HepG2 (cell line): ENCODE measurements at regions not wholly inside any gene's neighbourhood (a gene's known extent, or its start where the extent isn't known, plus 50 kb on each side); places are given as distances from the start of the nearest gene placed in this dataset.

Experiments
- ATAC-seq: fragments of 200-7000 bp; cut with Tn5 transposase; 3 replicates; pipeline ENCODE4 v1.9.1; 2020; ENCODE audit warnings: mild to moderate bottlenecking, moderate library complexity
- BruUV-seq: library from RNA; stranded (reverse); fragments of 400-500 nt; replicated peaks from 2 replicates; lab custom pipeline; 2021; lab: Mats Ljungman, UMichigan
- CTCF ChIA-PET: fragments of 300-600 bp; formaldehyde crosslinking; extraction: SDS; loops from one replicate; lab custom pipeline; 2021; ENCODE audit warnings: low total read pairs, inconsistent platforms, low intra/inter-chr PET ratio; lab: Yijun Ruan, JAX
- POLR2A ChIA-PET: fragments of 350-600 bp; sonication (Branson Sonifier 250); formaldehyde crosslinking; loops from one replicate; lab custom pipeline; 2020; ENCODE audit warnings: antibody characterized with exemption, inconsistent platforms; lab: Yijun Ruan, JAX
- DNase-seq: peaks from one replicate; pipeline ENCODE4 v3.0.0-alpha.2; 2015; ENCODE audit warnings: low spot score
- FAIRE-seq: peaks from 3 replicates; lab custom pipeline; 2011; peaks lifted over from hg19 to GRCh38; lab: Jason Lieb, UNC
- H2AFZ ChIP-seq: one replicate; pipeline ENCODE4 v1.6.1; 2011; ENCODE audit warnings: low read length, inconsistent platforms
- H3K27ac ChIP-seq: fragments of 300-600 bp; 3 replicates; pipeline ENCODE4 v1.8.0; 2011; ENCODE audit warnings: mixed run types, mild to moderate bottlenecking, mixed read lengths, low read length, inconsistent platforms; ENCODE audit not compliant: insufficient read depth; ENCODE audit errors: extremely low read length
- H3K27me3 ChIP-seq, 2 experiments: fragments of 200-600 bp in 1 of 2; 2 replicates in 1 of 2; 3 replicates in 1 of 2; pipeline versions ENCODE4 v1.6.0 to v1.8.0; 2011; ENCODE audit warnings: low read length in 2 of 2, mild to moderate bottlenecking in 2 of 2, moderate library complexity in 2 of 2, inconsistent platforms in 1 of 2; ENCODE audit not compliant: insufficient read depth in 2 of 2, control insufficient read depth in 1 of 2
- H3K36me3 ChIP-seq, 2 experiments: fragments of 200-600 bp in 1 of 2; replicated peaks in 1 of 2; 2 replicates in 1 of 2; 3 replicates in 1 of 2; pipeline versions ENCODE4 v1.5.1 to v1.8.0; 2011; ENCODE audit warnings: low read length in 2 of 2, inconsistent platforms in 1 of 2; ENCODE audit not compliant: insufficient read depth in 2 of 2, control insufficient read depth in 1 of 2
- H3K4me1 ChIP-seq: 2 replicates; pipeline ENCODE4 v1.5.1; 2012; ENCODE audit warnings: low read length, inconsistent platforms; ENCODE audit not compliant: insufficient read depth
- H3K4me2 ChIP-seq: 2 replicates; pipeline ENCODE4 v1.6.0; 2011; ENCODE audit warnings: low read depth, low read length, inconsistent platforms
- H3K4me3 ChIP-seq, 3 experiments: fragments of 200-600 bp in 1 of 3; sonication (generic), shearing (Covaris generic) in 1 of 3; replicated peaks in 1 of 3; 2 replicates each; pipeline ENCODE4 v1.5.1; 2011 to 2016; ENCODE audit warnings: low read length in 3 of 3, inconsistent platforms in 2 of 3, low read depth in 2 of 3, mild to moderate bottlenecking in 2 of 3, control low read depth in 1 of 3, mixed read lengths in 1 of 3; ENCODE audit not compliant: insufficient read depth in 1 of 3
- H3K79me2 ChIP-seq: one replicate; pipeline ENCODE4 v1.6.1; 2011; ENCODE audit warnings: low read length, inconsistent platforms; ENCODE audit not compliant: insufficient read depth
- H3K9ac ChIP-seq: 2 replicates; pipeline ENCODE4 v1.6.0; 2011; ENCODE audit warnings: mild to moderate bottlenecking, low read depth, low read length, inconsistent platforms; ENCODE audit not compliant: insufficient read depth
- H3K9me3 ChIP-seq: 2 replicates; pipeline ENCODE4 v1.5.1; 2012; ENCODE audit warnings: mild to moderate bottlenecking, low read length
- H4K20me1 ChIP-seq: 2 replicates; pipeline ENCODE4 v1.6.0; 2011; ENCODE audit warnings: inconsistent platforms, mild to moderate bottlenecking, low read length, moderate library complexity; ENCODE audit not compliant: insufficient read depth
- ATAD3A ChIP-seq: sonication (generic); formaldehyde crosslinking; IDR thresholded peaks from 2 replicates; pipeline ENCODE4 v1.4.0; 2020; ENCODE audit warnings: missing genetic modification reagents
- CENPT ChIP-seq: sonication (generic); formaldehyde crosslinking; IDR thresholded peaks from 2 replicates; pipeline ENCODE4 v1.8.0; 2022; ENCODE audit warnings: low read depth, mild to moderate bottlenecking, moderate library complexity, missing genetic modification reagents
- DMAP1 ChIP-seq: IDR thresholded peaks from 2 replicates; pipeline ENCODE4 v1.6.1; 2016
- DNMT1 ChIP-seq: sonication (generic); formaldehyde crosslinking; IDR thresholded peaks from 2 replicates; pipeline ENCODE4 v1.5.1; 2020; ENCODE audit warnings: mild to moderate bottlenecking, missing genetic modification reagents
- GABPB1 ChIP-seq: IDR thresholded peaks from 2 replicates; pipeline ENCODE4 v1.6.1; 2016; ENCODE audit warnings: mild to moderate bottlenecking, missing genetic modification reagents, moderate library complexity, missing compliant biosample characterization
- PRDM4 ChIP-seq: sonication (generic); formaldehyde crosslinking; IDR thresholded peaks from 2 replicates; pipeline ENCODE4 v1.9.0; 2021; ENCODE audit warnings: missing genetic modification reagents, borderline replicate concordance
- SP1 ChIP-seq, 2 experiments: fragments of 450-650 bp in 1 of 2; sonication (generic) in 1 of 2; formaldehyde crosslinking in 1 of 2; IDR thresholded peaks; 2 replicates each; pipeline versions ENCODE4 v1.4.0 to v1.6.1; 2016 to 2020; ENCODE audit warnings: missing genetic modification reagents in 1 of 2
- ZBTB4 ChIP-seq: sonication (generic); formaldehyde crosslinking; IDR thresholded peaks from 2 replicates; pipeline ENCODE4 v1.4.0; 2020; ENCODE audit warnings: missing genetic modification reagents, mild to moderate bottlenecking, borderline replicate concordance
- ZNF441 ChIP-seq: sonication (generic); formaldehyde crosslinking; IDR thresholded peaks from 2 replicates; pipeline ENCODE4 v1.7.0; 2021; ENCODE audit warnings: missing genetic modification reagents, borderline replicate concordance
- ZNF546 ChIP-seq: sonication (generic); formaldehyde crosslinking; conservative IDR thresholded peaks from 2 replicates; pipeline ENCODE4 v1.8.1; 2023; ENCODE audit warnings: mild to moderate bottlenecking, missing genetic modification reagents
- WGBS: methylation state at CpG from one replicate; pipeline ENCODE4 v1.1.6; 2017; ENCODE audit warnings: low lambda C conversion rate; 5-methylcytosine and 5-hydroxymethylcytosine counted together
- in situ Hi-C: cut with HindIII; loops from 2 replicates; pipeline ENCODE4 v1.10.0; 2017; ENCODE audit warnings: low pct_unique_long_range_greater_than_20kb; ENCODE audit not compliant: extremely low pct_ligation_motif_present
- intact Hi-C: fragments of 100-400 bp; cut with micrococcal nuclease; formaldehyde crosslinking; loops from one replicate; pipeline ENCODE4 v1.10.0; 2022; ENCODE audit not compliant: unreplicated experiment

- Histone ChIP-seq H3K4me1 (no peaks in the 10 kb centered on the region), H3K4me3 (no peak overlapping the region), H3K79me2 (no peaks in the 10 kb centered on the region), H4K20me1 (no peaks in the 10 kb centered on the region), H3K27me3 (no peaks in the 10 kb centered on the region), H2AFZ (no peak overlapping the region), H3K4me2 (no peak overlapping the region), H3K9me3 (peaks cover 6% of the 10 kb centered on the region; the same call in 1 of the 2 replicates), H3K36me3 (no peaks in the 10 kb centered on the region), H3K27ac (no peak overlapping the region), H3K9ac (no peak overlapping the region)
- ATAC-seq (no peak), DNase-seq (no peak), FAIRE-seq (no peak)
- BruUV-seq: no TSS peak
- intact Hi-C loops: no loop called here
- POLR2A ChIA-PET: no interaction called here
- no peak for TF ChIP-seq SP1 (IDR thresholded peaks at IDR 0.05)
- TF ChIP-seq SP1 (CRISPR knock-in tag; IDR thresholded peaks at IDR 0.05): no peak
- no peak for TF ChIP-seq GABPB1
- CTCF ChIA-PET: no interaction called here
- WGBS: 2% methylated on average over 4 of the region's 4 CpGs
- in situ Hi-C loops: no loop called here
Measured at GRCh38 chrX:4844376-4844775, 1130.9 kb upstream of the PRKX start.

- WGBS: no CpG with 5 or more reads among the region's 2 CpGs
- Histone ChIP-seq H3K4me2 (no peak overlapping the region), H4K20me1 (no peaks in the 10 kb centered on the region), H3K4me3 (no peak overlapping the region), H3K4me1 (no peaks in the 10 kb centered on the region), H3K27me3 (no peaks in the 10 kb centered on the region), H3K36me3 (no peaks in the 10 kb centered on the region), H2AFZ (no peak overlapping the region), H3K79me2 (no peaks in the 10 kb centered on the region), H3K27ac (no peak overlapping the region), H3K9ac (no peak overlapping the region), H3K9me3 (peaks cover 6% of the 10 kb centered on the region; the same call in 1 of the 2 replicates)
- in situ Hi-C loops: no loop called here
- ATAC-seq: no peak
- BruUV-seq: no TSS peak
- intact Hi-C loops: no loop called here
- FAIRE-seq: no peak
- CTCF ChIA-PET: no interaction called here
- POLR2A ChIA-PET: no interaction called here
- DNase-seq: no peak
- no peak for TF ChIP-seq ZNF441 (CRISPR knock-in tag)
- TF ChIP-seq ATAD3A (CRISPR knock-in tag): no peak
- TF ChIP-seq DMAP1 (CRISPR knock-in tag): no peak
- no peak for TF ChIP-seq ZNF546 (CRISPR knock-in tag)
- no peak for TF ChIP-seq PRDM4
- TF ChIP-seq ZBTB4 (CRISPR knock-in tag): no peak
- TF ChIP-seq CENPT (CRISPR knock-in tag): no peak
- TF ChIP-seq DNMT1 (CRISPR knock-in tag): no peak
Measured at GRCh38 chrX:4841216-4841745, 1127.8 kb upstream of the PRKX start.
